ENCODE measurements at regions not wholly inside any gene's neighbourhood (a gene's known extent, or its start where the extent isn't known, plus 50 kb on each side); places are given as distances from the start of the nearest gene placed in this dataset.
"Not testable (repeated sequence)": the region's sequence is repeated elsewhere in the genome, so short reads cannot be mapped to it uniquely, and the experiment has no call there.

- intact Hi-C loops (cut with DNase I); H3K9me3 ChIP-seq; H3K36me3 ChIP-seq; DNase-seq; ATAC-seq; H3K27ac ChIP-seq; H3K4me1 ChIP-seq; H3K4me3 ChIP-seq; H3K27me3 ChIP-seq: not testable (repeated sequence)
- WGBS, 2 donors, result no CpG with 5 or more reads among the region's 4 CpGs
Measured at GRCh38 chr15:22519213-22519612, 60.5 kb downstream of the GOLGA6L22 start.

DNA sequence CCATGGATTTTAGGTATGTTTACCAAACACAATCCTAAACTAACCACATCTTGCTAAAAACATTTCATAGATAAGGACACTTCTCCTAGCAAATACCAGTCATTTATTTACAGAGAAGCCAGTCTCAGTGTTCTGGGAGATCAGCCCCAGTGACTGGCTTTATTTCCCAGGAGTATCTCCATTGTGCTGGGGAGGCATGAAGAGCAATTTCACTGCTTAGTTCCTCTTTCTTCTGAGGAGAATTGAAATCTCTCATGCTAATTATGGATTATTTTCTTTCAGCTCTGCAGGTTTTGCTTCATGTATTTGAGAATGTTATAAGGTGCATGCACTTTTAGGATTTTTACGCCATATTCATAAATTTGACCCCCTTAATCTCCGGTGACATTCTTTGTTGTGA, 67.8 kb downstream of the GOLGA6L22 start:
- H3K27ac ChIP-seq; intact Hi-C loops (cut with DNase I); H3K36me3 ChIP-seq; H3K9me3 ChIP-seq; H3K4me3 ChIP-seq; H3K27me3 ChIP-seq; DNase-seq; ATAC-seq; H3K4me1 ChIP-seq: not testable (repeated sequence)
- WGBS, 2 donors, result no CpG with 5 or more reads among the region's 2 CpGs

DNA sequence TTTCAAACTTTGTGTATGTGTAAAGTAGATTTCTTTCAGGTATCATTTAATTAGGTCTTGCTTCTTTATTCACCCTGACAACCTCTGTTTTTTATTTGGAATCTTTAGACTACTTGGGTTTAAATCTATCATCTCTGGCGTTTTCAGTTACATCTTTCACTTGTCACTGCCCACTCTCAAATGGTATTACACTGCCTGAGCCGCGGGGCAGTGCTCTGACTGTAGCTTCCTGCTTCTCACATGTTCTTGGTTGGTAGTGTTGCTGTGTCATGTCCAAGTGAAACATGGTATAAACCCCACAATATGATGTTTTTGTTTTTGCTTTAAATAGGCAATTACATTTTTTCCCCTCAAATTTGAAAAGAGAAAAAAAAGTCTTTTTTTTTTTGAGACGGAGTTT, 68.3 kb downstream of the GOLGA6L22 start:
- DNase-seq; intact Hi-C loops (cut with DNase I); ATAC-seq; H3K9me3 ChIP-seq; H3K36me3 ChIP-seq; H3K4me1 ChIP-seq; H3K4me3 ChIP-seq; H3K27ac ChIP-seq; H3K27me3 ChIP-seq: not testable (repeated sequence)
- 60 to 86% methylated on average over 2 of the region's 4 CpGs for WGBS, 2 donors

- H3K4me3 ChIP-seq; H3K27me3 ChIP-seq; H3K36me3 ChIP-seq; intact Hi-C loops (cut with DNase I); DNase-seq; H3K4me1 ChIP-seq; H3K9me3 ChIP-seq; H3K27ac ChIP-seq: not testable (repeated sequence)
- no CpG with 5 or more reads among the region's 6 CpGs for WGBS, 2 donors
- peak in 1 of 8 donors; percentile 41 for ATAC-seq
Measured at GRCh38 chr15:22529200-22529599, 70.5 kb downstream of the GOLGA6L22 start.

GRCh38 chr15:22559701-22560100, 101.0 kb downstream of the GOLGA6L22 start:
- 82 to 95% methylated on average over 9 to 11 of the region's 13 CpGs for WGBS, 2 donors
- intact Hi-C loops (cut with DNase I), result not testable (repeated sequence)

GRCh38 chr15:22561716-22562115, 103.0 kb downstream of the GOLGA6L22 start:
- H3K27me3 ChIP-seq; H3K4me1 ChIP-seq; H3K9me3 ChIP-seq; H3K36me3 ChIP-seq; intact Hi-C loops (cut with DNase I); DNase-seq; ATAC-seq; H3K4me3 ChIP-seq; H3K27ac ChIP-seq: not testable (repeated sequence)
- WGBS, 2 donors, result 98 to 100% methylated on average over 2 to 3 of the region's 10 CpGs

More at GRCh38 chr15:22559701-22560100, 101.0 kb downstream of the GOLGA6L22 start:
- not testable (repeated sequence) for H3K9me3 ChIP-seq, H3K27me3 ChIP-seq, H3K4me1 ChIP-seq, ATAC-seq, DNase-seq, H3K4me3 ChIP-seq, H3K27ac ChIP-seq, H3K36me3 ChIP-seq

- H3K27ac ChIP-seq; DNase-seq; H3K9me3 ChIP-seq; H3K27me3 ChIP-seq; intact Hi-C loops (cut with DNase I); ATAC-seq; H3K36me3 ChIP-seq; H3K4me1 ChIP-seq; H3K4me3 ChIP-seq: not testable (repeated sequence)
- no CpG with 5 or more reads among the region's 7 CpGs for WGBS, 2 donors
Measured at GRCh38 chr15:22566510-22566909, 107.8 kb downstream of the GOLGA6L22 start.

DNA sequence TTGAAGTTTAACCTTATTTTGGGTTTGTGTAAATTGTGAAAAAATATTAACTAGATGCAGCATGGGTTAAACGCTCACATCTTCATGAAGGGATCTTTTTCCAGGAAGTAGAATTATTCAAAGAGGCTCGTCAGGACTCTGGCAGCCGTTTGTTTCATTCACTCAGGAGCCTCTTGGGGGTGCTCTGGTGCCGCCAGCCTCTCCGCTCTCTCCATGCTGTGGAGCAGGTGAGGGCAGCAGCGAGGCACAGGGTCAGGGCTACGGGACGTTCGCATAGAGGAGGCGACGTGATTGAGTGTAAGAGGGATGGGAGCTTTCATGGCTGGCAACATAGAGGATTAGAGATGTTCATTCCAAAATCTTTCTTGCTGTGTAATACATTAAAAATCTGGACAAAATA, 110.8 kb downstream of the GOLGA6L22 start:
- H3K27me3 ChIP-seq; intact Hi-C loops (cut with DNase I); DNase-seq; H3K27ac ChIP-seq; H3K4me1 ChIP-seq; H3K4me3 ChIP-seq; H3K9me3 ChIP-seq: not testable (repeated sequence)
- peak in 3 of 8 donors; percentile 21 to 65 (median 35) for ATAC-seq
- WGBS, 2 donors, result no CpG with 5 or more reads among the region's 11 CpGs
- H3K36me3 ChIP-seq, result peaks cover 0 to 15% (median 0%) of the 10 kb centered on the region in 9 donors

DNA sequence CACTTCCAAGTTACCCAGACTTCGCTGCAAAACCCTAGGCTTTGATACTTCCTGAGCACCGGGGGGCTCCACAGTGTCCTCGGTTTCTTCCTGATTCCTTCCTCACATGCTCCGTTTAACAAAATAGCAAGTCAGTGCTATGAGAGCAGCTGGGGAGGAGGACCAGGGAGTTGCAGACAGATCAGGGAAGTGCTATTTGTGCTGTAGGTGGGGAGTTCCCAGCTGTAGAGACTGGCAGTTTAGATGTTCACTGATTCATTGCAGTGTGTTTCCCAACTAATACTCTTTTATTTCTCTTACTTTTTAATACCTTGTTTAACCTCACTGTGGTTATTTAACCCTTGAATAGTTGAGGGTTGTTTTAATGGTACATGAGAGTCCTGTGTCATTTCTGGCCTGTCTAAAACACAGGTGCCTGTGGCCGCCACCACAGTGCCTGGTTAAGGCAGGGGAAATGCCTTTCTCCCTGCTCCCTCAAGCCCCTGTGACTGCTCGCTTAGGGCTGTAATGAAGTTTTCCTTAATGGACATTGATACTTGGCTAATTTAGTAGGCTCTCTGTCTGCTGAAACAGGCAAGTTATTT, 113.5 kb downstream of the GOLGA6L22 start:
- H3K9me3 ChIP-seq; DNase-seq; H3K4me3 ChIP-seq; H3K27me3 ChIP-seq; H3K27ac ChIP-seq; intact Hi-C loops (cut with DNase I); ATAC-seq; H3K4me1 ChIP-seq: not testable (repeated sequence)
- peaks cover 0 to 15% (median 0%) of the 10 kb centered on the region in 9 donors for H3K36me3 ChIP-seq
- 75 to 80% methylated on average over 3 of the region's 6 CpGs for WGBS, 2 donors

GRCh38 chr15:22572792-22573191, 114.1 kb downstream of the GOLGA6L22 start:
- H3K4me3 ChIP-seq; H3K4me1 ChIP-seq; H3K27me3 ChIP-seq; DNase-seq; H3K27ac ChIP-seq; H3K9me3 ChIP-seq; intact Hi-C loops (cut with DNase I): not testable (repeated sequence)
- ATAC-seq, result peak in 2 of 8 donors; percentile 20 to 31
- peaks cover 0 to 15% (median 0%) of the 10 kb centered on the region in 9 donors for H3K36me3 ChIP-seq
- 92 to 96% methylated on average over 15 to 16 of the region's 17 CpGs for WGBS, 2 donors

- H3K4me3 ChIP-seq; H3K27me3 ChIP-seq; ATAC-seq; H3K27ac ChIP-seq; H3K4me1 ChIP-seq; H3K9me3 ChIP-seq; intact Hi-C loops (cut with DNase I); DNase-seq: not testable (repeated sequence)
- 100% methylated on average over 1 of the region's 4 CpGs for WGBS, 2 donors
- peaks cover 0 to 15% (median 0%) of the 10 kb centered on the region in 9 donors for H3K36me3 ChIP-seq
Measured at GRCh38 chr15:22577828-22578227, 119.1 kb downstream of the GOLGA6L22 start.

GRCh38 chr15:22579213-22579612, 120.5 kb downstream of the GOLGA6L22 start:
- DNase-seq; H3K4me1 ChIP-seq; H3K4me3 ChIP-seq; H3K27me3 ChIP-seq; H3K9me3 ChIP-seq; intact Hi-C loops (cut with DNase I); H3K27ac ChIP-seq: not testable (repeated sequence)
- ATAC-seq, result peak in 1 of 8 donors; percentile 46
- no CpG with 5 or more reads among the region's 2 CpGs for WGBS, 2 donors
- H3K36me3 ChIP-seq, result peaks cover 0 to 11% (median 0%) of the 10 kb centered on the region in 9 donors

All from heart right ventricle (tissue), 16 donors.